Endothelial cell (in vitro differentiated cells): ENCODE measurements at regions not wholly inside any gene's neighbourhood (a gene's known extent, or its start where the extent isn't known, plus 50 kb on each side); places are given as distances from the start of the nearest gene placed in this dataset.
"Not testable (repeated sequence)": the region's sequence is repeated elsewhere in the genome, so short reads cannot be mapped to it uniquely, and the experiment has no call there.

Experiments used
- DNase-seq: peaks from one replicate; pipeline ENCODE4 v3.0.0; 2021; ENCODE audit warnings: low spot score
- H3K27ac Mint-ChIP-seq: one replicate; pipeline ENCODE4 v1.8.0; 2021; ENCODE audit warnings: mixed read lengths, inconsistent platforms; ENCODE audit not compliant: unreplicated experiment
- H3K27me3 Mint-ChIP-seq: one replicate; pipeline ENCODE4 v1.8.0; 2021; ENCODE audit warnings: mild to moderate bottlenecking, moderate library complexity, mixed read lengths, inconsistent platforms; ENCODE audit not compliant: unreplicated experiment
- H3K36me3 Mint-ChIP-seq: one replicate; pipeline ENCODE4 v1.8.0; 2021; ENCODE audit warnings: mild to moderate bottlenecking, low read depth, mixed read lengths, inconsistent platforms; ENCODE audit not compliant: unreplicated experiment
- H3K4me1 Mint-ChIP-seq: one replicate; pipeline ENCODE4 v1.8.0; 2021; ENCODE audit warnings: mild to moderate bottlenecking, mixed read lengths, inconsistent platforms; ENCODE audit not compliant: unreplicated experiment
- H3K4me3 Mint-ChIP-seq: one replicate; pipeline ENCODE4 v1.8.0; 2021; ENCODE audit warnings: mild to moderate bottlenecking, mixed read lengths, inconsistent platforms; ENCODE audit not compliant: unreplicated experiment
- H3K9me3 Mint-ChIP-seq: one replicate; pipeline ENCODE4 v1.8.0; 2021; ENCODE audit warnings: mixed read lengths, inconsistent platforms; ENCODE audit not compliant: unreplicated experiment
- CTCF ChIP-seq: fragments of 200-600 bp; sonication (generic); IDR thresholded peaks from one replicate; pipeline ENCODE4 v1.5.0; 2021; ENCODE audit warnings: antibody characterized with exemption; ENCODE audit not compliant: unreplicated experiment

- no peaks in the 10 kb centered on the region for H3K9me3 Mint-ChIP-seq
- no peak for TF ChIP-seq CTCF
- no peak overlapping the region for H3K27ac Mint-ChIP-seq
- H3K4me3 Mint-ChIP-seq: no peak overlapping the region
- no peak for DNase-seq
- H3K36me3 Mint-ChIP-seq: no peaks in the 10 kb centered on the region
- H3K27me3 Mint-ChIP-seq: no peaks in the 10 kb centered on the region
- no peaks in the 10 kb centered on the region for H3K4me1 Mint-ChIP-seq
Observed at GRCh38 chr3:153246806-153247205, 84.8 kb downstream of the RAP2B start.

GRCh38 chr3:153247331-153248330 is 85.6 kb downstream of the RAP2B start:
- H3K27ac Mint-ChIP-seq: no peak overlapping the region
- no peaks in the 10 kb centered on the region for H3K36me3 Mint-ChIP-seq
- H3K27me3 Mint-ChIP-seq: no peaks in the 10 kb centered on the region
- H3K4me3 Mint-ChIP-seq: no peak overlapping the region
- DNase-seq: no peak
- TF ChIP-seq CTCF: no peak
- H3K4me1 Mint-ChIP-seq: no peaks in the 10 kb centered on the region
- no peaks in the 10 kb centered on the region for H3K9me3 Mint-ChIP-seq

- not testable (repeated sequence) for H3K36me3 Mint-ChIP-seq, DNase-seq, H3K4me1 Mint-ChIP-seq, H3K9me3 Mint-ChIP-seq, H3K27ac Mint-ChIP-seq, H3K4me3 Mint-ChIP-seq, H3K27me3 Mint-ChIP-seq
Observed at GRCh38 chr3:153248835-153249234, 86.8 kb downstream of the RAP2B start.

- no peak overlapping the region for H3K4me3 Mint-ChIP-seq
- no peak for TF ChIP-seq CTCF
Observed at GRCh38 chr3:153249906-153250305, 87.9 kb downstream of the RAP2B start.

GRCh38 chr3:153250446-153250845 is 88.4 kb downstream of the RAP2B start:
- Mint-ChIP-seq H3K4me1 (no peaks in the 10 kb centered on the region), H3K27ac (no peak overlapping the region), H3K4me3 (no peak overlapping the region), H3K27me3 (no peaks in the 10 kb centered on the region), H3K9me3 (no peaks in the 10 kb centered on the region), H3K36me3 (no peaks in the 10 kb centered on the region)
- TF ChIP-seq CTCF: no peak
- DNase-seq: no peak

More at GRCh38 chr3:153249906-153250305, 87.9 kb downstream of the RAP2B start:
- Mint-ChIP-seq H3K36me3 (no peaks in the 10 kb centered on the region), H3K9me3 (no peaks in the 10 kb centered on the region), H3K27ac (no peak overlapping the region), H3K27me3 (no peaks in the 10 kb centered on the region), H3K4me1 (no peaks in the 10 kb centered on the region)
- no peak for DNase-seq
